ENCODE measurements at regions not wholly inside any gene's neighbourhood (a gene's known extent, or its start where the extent isn't known, plus 50 kb on each side); places are given as distances from the start of the nearest gene placed in this dataset.

DNA sequence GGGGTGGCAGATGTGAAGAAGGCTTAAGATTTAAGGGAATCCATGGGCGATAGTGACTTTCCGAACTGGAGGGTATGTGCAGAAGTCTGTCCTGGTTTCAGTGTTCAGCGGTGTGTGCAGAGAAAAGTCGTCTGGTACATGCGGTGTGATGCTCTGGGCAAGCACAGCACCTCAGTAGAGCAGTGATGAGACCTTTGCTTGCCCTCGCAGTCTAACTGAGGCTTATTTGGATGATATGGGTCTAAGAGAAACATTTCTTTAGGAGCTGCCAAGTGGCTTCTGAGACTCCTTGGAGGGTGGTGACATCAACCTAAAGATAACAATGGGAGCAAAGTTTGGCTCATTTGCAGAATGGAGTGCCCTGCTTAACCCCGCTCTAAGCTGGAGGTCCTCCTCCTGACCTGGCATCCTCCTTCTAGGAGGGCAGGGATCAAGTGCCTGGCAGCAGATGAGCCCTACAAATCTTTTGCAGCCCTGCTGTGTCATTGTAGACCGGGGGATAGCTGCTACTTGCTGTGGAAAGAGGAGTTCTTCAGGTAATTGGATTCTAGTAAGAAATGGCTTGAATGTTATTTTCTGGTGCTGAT, 228.1 kb upstream of the AZI2 start:
- peaks cover 0 to 23% (median 12%) of the 10 kb centered on the region in 4 experiments; a peak in 6 of 7 replicates for H3K27me3 ChIP-seq (replicated peaks in 1 of 4; ENCODE audit: control insufficient read depth in 3 of 4, extremely low read depth in 1 of 4, insufficient read depth in 3 of 4, low read length in 3 of 4)
- H3K4me1 ChIP-seq (replicated peaks in 1 of 4; ENCODE audit: control insufficient read depth in 3 of 4, insufficient read depth in 4 of 4, low read length in 3 of 4) = peaks cover 0 to 15% (median 7%) of the 10 kb centered on the region in 4 experiments; a peak in 5 of 7 replicates
- no peaks in the 10 kb centered on the region; the same call in 1 of the 2 replicates for H3K79me1 ChIP-seq (ENCODE audit: low read depth, low read length)
- H3K9ac ChIP-seq (replicated peaks in 1 of 4; ENCODE audit: extremely low read depth in 1 of 4, low read depth in 3 of 4, low read length in 3 of 4) = peak overlapping the region; percentile 31 to 57 (median 42); a peak in 3 of 7 replicates
- H2AFZ ChIP-seq (ENCODE audit: low read length) = peak overlapping the region; percentile 14; the same call in 1 of the 2 replicates
- POLR2A ChIA-PET (ENCODE audit: partially characterized antibody) = interaction anchor here (0.6 to 1.4 kb wide), 6 partner anchors 8 to 1862 kb away, joined by 3 to 7 read pairs (median 4); no protein-coding TSS in a partner anchor
- no peak overlapping the region for H3K4ac ChIP-seq (replicated peaks; ENCODE audit: insufficient read length, low read depth, low read length)
- H2BK20ac ChIP-seq (ENCODE audit: low read length) = no peak overlapping the region
- H4K5ac ChIP-seq (ENCODE audit: insufficient read length, low read depth, low read length) = no peak overlapping the region
- 5% methylated on average over 8 of the region's 8 CpGs; no CpG with 5 or more reads in 1 of the 2 experiments for WGBS, 2 experiments (ENCODE audit: extremely low coverage in 1 of 2, insufficient coverage in 1 of 2, insufficient read length in 1 of 2, insufficient replicate concordance in 2 of 2, low coverage in 1 of 2, low lambda C conversion rate in 2 of 2, missing lambda C conversion rate in 1 of 2)
- no peak overlapping the region for H4K91ac ChIP-seq (replicated peaks; ENCODE audit: insufficient read length, low read length)
- H3K18ac ChIP-seq (ENCODE audit: extremely low read depth, low read length) = no peak overlapping the region
- no peaks in the 10 kb centered on the region for H3K9me3 ChIP-seq (ENCODE audit: insufficient read depth in 2 of 2, low read depth in 1 of 2, low read length in 1 of 2)
- CTCF ChIA-PET (ENCODE audit: partially characterized antibody) = interaction anchor here (1.0 to 1.6 kb wide), 5 partner anchors 13 to 188 kb away, joined by 3 to 5 read pairs (median 4); no protein-coding TSS in a partner anchor
- no peak overlapping the region for H2AK5ac ChIP-seq (ENCODE audit: low read depth, low read length)
- no peak overlapping the region for H2BK5ac ChIP-seq (ENCODE audit: low read depth, low read length)
- peaks cover 0 to 1% of the 10 kb centered on the region in 2 experiments for H4K20me1 ChIP-seq (replicated peaks in 1 of 2; ENCODE audit: control insufficient read depth in 1 of 2, insufficient read depth in 2 of 2, low read length in 2 of 2)
- H2BK12ac ChIP-seq (ENCODE audit: low read depth, low read length) = 0 out of 2 replicates have a peak overlapping the region, but pooled peaks have one; percentile 63
- peak overlapping the region; percentile 92 to 93 for H3K4me2 ChIP-seq (ENCODE audit: insufficient read depth in 1 of 2, low read depth in 2 of 2, low read length in 2 of 2)
- no peak overlapping the region for H3K27ac ChIP-seq (ENCODE audit: low read depth, low read length)
- H3K4me3 ChIP-seq (ENCODE audit: extremely low read depth in 1 of 4, insufficient read depth in 2 of 4, low read depth in 3 of 4, low read length in 4 of 4) = peak overlapping the region; percentile 66 to 79 (median 70)
- H3K56ac ChIP-seq (replicated peaks; ENCODE audit: insufficient read length, low read depth, low read length) = no peak overlapping the region
- no peak overlapping the region for H3K14ac ChIP-seq (ENCODE audit: insufficient read length)
- no peak for FAIRE-seq
- peak in 1 of 2 experiments; percentile 48 for DNase-seq (ENCODE audit: low read depth in 1 of 2, low spot score in 2 of 2)
- no peak overlapping the region for H4K8ac ChIP-seq (ENCODE audit: extremely low read depth, insufficient read depth, low read length)
- H3K23me2 ChIP-seq (ENCODE audit: low read depth, low read length) = peaks cover 10% of the 10 kb centered on the region
- H2BK120ac ChIP-seq (replicated peaks; ENCODE audit: low read depth, low read length) = no peak overlapping the region
- H3K36me3 ChIP-seq (ENCODE audit: control insufficient read depth in 2 of 4, insufficient read depth in 4 of 4, low read length in 3 of 4) = no peaks in the 10 kb centered on the region
- no peak overlapping the region for H2BK15ac ChIP-seq (ENCODE audit: low read length)
- 0 out of 4 replicates have a peak, but pooled peaks cover 0 to 4% of the 10 kb centered on the region in 2 experiments for H3K79me2 ChIP-seq (ENCODE audit: control insufficient read depth in 1 of 2, insufficient read depth in 2 of 2, low read length in 2 of 2)
- H3K23ac ChIP-seq (ENCODE audit: insufficient read length) = no peak overlapping the region
- TF ChIP-seq ZNF274 (IDR thresholded peaks at IDR 0.05; ENCODE audit: borderline replicate concordance, extremely low read depth, low read length) = no peak
- no peak; a peak in 1 of 3 replicates for TF ChIP-seq POLR2A (IDR thresholded peaks at IDR 0.05; ENCODE audit: control extremely low read depth in 1 of 2, low read depth in 2 of 2, low read length in 2 of 2)
- no peak for TF ChIP-seq KDM4A (IDR thresholded peaks at IDR 0.05; ENCODE audit: low read depth, low read length, severe bottlenecking)
- no peak for TF ChIP-seq NANOG (IDR thresholded peaks at IDR 0.05; ENCODE audit: insufficient read depth, low read depth, low read length, poor library complexity, severe bottlenecking)

Data from H1 (cell line).